Neutrophil (primary cell): ENCODE measurements at regions not wholly inside any gene's neighbourhood (a gene's known extent, or its start where the extent isn't known, plus 50 kb on each side); places are given as distances from the start of the nearest gene placed in this dataset.

Source experiments
- H3K27ac ChIP-seq: fragments of 200-600 bp; sonication (generic); 2 replicates; pipeline ENCODE4 v1.5.1; 2016; ENCODE audit warnings: mild to moderate bottlenecking, moderate library complexity
- H3K27me3 ChIP-seq: fragments of 200-600 bp; sonication (generic); 2 replicates; pipeline ENCODE4 v1.6.0; 2016; ENCODE audit warnings: mild to moderate bottlenecking
- H3K36me3 ChIP-seq: fragments of 200-600 bp; sonication (generic); 2 replicates; pipeline ENCODE4 v1.5.1; 2017
- H3K4me1 ChIP-seq, 2 experiments: fragments of 200-600 bp in 1 of 2; sonication (generic) in 1 of 2; 1 replicate in 1 of 2; 2 replicates in 1 of 2; pipeline versions ENCODE4 v1.5.1 to v1.6.1; 2013 to 2016; ENCODE audit warnings: low read depth in 1 of 2, low read length in 1 of 2, mild to moderate bottlenecking in 1 of 2, moderate library complexity in 1 of 2; ENCODE audit not compliant: control insufficient read depth in 1 of 2, insufficient read depth in 1 of 2
- H3K4me3 ChIP-seq, 2 experiments: fragments of 200-600 bp in 1 of 2; sonication (generic) in 1 of 2; 1 replicate in 1 of 2; 2 replicates in 1 of 2; pipeline ENCODE4 v1.5.1; 2013 to 2016; ENCODE audit warnings: low read depth in 1 of 2, low read length in 1 of 2, mild to moderate bottlenecking in 1 of 2, moderate library complexity in 1 of 2
- H3K9me3 ChIP-seq: fragments of 200-600 bp; sonication (generic); 2 replicates; pipeline ENCODE4 v1.5.1; 2016
- TF ChIP-seq, protein P1 (sequence below): fragments of 200-600 bp; sonication (generic); IDR thresholded peaks from 2 replicates; pipeline ENCODE4 v1.5.1; 2016; ENCODE audit warnings: antibody characterized with exemption

DNA sequence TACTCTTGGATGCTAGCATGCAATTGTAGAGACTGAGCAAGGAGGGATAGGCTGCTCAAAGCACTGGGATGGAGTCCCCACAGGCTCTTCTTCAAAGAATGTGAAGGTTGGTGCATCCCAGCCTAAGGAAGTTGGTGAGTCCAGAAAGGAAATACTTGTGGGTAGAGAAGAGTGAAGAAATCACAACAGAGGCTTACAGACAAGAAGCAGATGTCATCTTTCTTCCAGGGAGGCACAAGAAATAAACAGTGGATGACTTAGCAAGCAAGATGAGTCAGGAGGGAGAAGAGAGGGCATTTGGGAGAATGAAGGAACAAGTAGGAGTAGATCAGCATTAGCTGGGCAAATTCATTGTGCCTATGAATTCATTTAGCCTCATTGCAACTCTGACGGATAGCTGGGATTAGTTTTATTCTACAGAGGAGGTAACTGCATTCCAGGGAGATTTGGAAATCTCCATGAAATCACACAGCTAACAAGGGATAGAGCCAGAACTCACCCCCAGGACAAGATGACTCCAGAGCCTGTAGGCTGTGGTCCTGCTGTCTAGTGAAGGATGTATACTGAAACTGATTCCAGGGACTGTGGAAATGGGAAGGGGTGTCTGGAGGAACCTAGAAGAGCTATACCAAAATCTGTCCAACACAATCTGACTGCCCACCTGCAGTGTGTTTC lies 125.8 kb upstream of the SPTLC3 start:
- no peaks in the 10 kb centered on the region for H3K4me1 ChIP-seq
- H3K4me3 ChIP-seq: no peak overlapping the region
- H3K9me3 ChIP-seq: no peaks in the 10 kb centered on the region
- no peak overlapping the region for H3K27ac ChIP-seq
- no peaks in the 10 kb centered on the region for H3K27me3 ChIP-seq
- TF ChIP-seq, protein P1, sequence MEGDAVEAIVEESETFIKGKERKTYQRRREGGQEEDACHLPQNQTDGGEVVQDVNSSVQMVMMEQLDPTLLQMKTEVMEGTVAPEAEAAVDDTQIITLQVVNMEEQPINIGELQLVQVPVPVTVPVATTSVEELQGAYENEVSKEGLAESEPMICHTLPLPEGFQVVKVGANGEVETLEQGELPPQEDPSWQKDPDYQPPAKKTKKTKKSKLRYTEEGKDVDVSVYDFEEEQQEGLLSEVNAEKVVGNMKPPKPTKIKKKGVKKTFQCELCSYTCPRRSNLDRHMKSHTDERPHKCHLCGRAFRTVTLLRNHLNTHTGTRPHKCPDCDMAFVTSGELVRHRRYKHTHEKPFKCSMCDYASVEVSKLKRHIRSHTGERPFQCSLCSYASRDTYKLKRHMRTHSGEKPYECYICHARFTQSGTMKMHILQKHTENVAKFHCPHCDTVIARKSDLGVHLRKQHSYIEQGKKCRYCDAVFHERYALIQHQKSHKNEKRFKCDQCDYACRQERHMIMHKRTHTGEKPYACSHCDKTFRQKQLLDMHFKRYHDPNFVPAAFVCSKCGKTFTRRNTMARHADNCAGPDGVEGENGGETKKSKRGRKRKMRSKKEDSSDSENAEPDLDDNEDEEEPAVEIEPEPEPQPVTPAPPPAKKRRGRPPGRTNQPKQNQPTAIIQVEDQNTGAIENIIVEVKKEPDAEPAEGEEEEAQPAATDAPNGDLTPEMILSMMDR: no peak
- no peaks in the 10 kb centered on the region for H3K36me3 ChIP-seq

DNA sequence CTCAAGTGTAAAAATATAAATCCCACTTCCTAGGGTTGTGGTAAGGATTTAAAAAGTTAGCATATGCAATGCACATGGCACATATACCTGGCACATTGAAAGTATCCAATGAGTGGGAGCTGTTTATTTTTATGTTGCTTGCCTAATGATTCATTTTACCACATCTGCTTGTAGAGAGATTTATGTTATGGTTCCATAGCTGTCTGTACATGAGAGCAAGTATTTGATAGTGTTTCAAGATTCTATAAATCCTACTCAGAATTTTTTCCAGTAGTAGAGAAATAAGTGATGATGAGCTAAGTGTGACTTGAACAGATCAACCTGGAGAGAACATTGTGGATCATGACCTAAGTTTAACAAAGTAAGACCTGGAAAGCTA lies 125.3 kb upstream of the SPTLC3 start:
- TF ChIP-seq, protein P1: no peak

DNA sequence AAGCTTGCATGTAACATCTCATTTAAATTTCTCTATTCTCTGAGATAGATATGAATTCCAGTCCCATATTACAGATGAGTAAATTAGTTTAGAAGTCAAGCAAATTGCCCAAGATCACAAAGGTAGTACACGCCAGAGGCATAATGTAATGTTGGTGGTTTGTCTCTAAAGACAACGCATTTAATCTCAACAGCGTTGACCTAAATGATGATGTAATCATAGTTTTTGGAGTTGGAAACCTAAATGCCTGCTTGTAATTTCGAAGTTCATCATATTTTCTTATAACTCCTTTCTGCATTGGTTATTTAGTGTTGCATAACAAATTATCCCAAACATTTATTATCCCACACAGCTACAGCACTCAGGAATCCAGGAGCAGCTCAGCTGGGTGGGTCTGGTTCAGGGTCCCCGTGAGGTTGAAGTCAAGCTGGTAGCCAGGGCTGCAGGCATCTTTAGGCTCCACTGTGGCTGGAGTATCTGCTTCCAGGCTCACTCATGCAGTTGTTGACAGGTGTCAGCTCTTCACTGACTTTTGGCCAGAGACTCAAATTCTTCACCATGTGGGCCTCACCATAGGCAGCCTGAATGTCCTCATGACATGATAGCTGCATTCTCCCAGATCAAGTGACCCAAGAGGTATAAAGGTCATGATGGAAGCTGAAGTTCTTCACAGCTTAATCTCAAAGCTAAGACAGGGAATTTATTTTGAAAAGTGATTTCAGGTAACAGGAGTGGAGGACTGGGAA lies 122.0 kb upstream of the SPTLC3 start:
- TF ChIP-seq, protein P1: no peak
- Histone ChIP-seq H3K36me3 (no peaks in the 10 kb centered on the region), H3K4me1 (no peaks in the 10 kb centered on the region), H3K27me3 (no peaks in the 10 kb centered on the region), H3K27ac (no peak overlapping the region), H3K4me3 (no peak overlapping the region), H3K9me3 (no peaks in the 10 kb centered on the region)

More for the DNA sequence above, 125.3 kb upstream of the SPTLC3 start:
- Histone ChIP-seq H3K4me1 (no peaks in the 10 kb centered on the region), H3K36me3 (no peaks in the 10 kb centered on the region), H3K4me3 (no peak overlapping the region), H3K9me3 (no peaks in the 10 kb centered on the region), H3K27me3 (no peaks in the 10 kb centered on the region), H3K27ac (no peak overlapping the region)

DNA sequence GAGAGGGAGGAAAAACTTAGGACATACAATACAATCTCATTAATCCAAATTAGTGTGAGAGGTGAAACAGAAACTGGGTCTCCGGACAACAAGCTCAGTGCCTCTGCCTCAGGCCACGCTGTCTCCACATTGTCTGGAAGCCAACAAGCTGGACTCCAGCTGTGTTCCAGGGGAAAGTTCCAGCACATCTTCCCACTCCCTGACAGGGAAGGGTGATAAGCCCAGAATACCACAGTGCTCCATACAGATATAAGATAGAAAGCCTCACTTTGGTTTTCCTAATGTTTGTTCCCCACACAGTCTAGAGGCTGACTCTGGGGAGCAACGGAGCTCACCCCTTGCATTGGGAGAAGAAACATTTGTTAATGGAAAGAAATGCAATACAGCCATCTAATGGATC lies 117.1 kb upstream of the SPTLC3 start:
- Histone ChIP-seq H3K9me3 (no peaks in the 10 kb centered on the region), H3K4me3 (no peak overlapping the region), H3K4me1 (no peaks in the 10 kb centered on the region), H3K27me3 (no peaks in the 10 kb centered on the region), H3K36me3 (no peaks in the 10 kb centered on the region), H3K27ac (no peak overlapping the region)
- TF ChIP-seq, protein P1: no peak

DNA sequence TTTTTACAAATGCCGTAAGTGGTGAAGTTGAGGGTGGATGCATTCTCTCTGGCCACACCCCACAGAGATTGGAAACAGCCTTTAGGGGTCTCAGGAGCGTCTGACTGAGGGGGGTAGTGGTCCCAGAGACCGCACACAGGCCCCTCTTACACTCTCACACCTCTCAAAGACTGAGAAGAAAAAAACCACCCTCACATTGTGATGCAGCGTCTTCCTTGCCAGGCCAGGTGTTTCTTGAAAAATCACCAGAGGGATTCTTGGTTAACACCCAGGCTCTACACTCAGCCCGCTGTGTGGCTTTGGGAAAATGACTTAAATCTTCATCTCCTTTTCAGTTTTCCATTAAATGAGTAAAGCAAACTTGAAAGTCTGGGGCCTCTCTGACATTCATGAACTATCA lies 115.8 kb upstream of the SPTLC3 start:
- no peaks in the 10 kb centered on the region for H3K4me1 ChIP-seq
- no peak overlapping the region for H3K4me3 ChIP-seq
- no peaks in the 10 kb centered on the region for H3K9me3 ChIP-seq
- TF ChIP-seq, protein P1: no peak
- no peak overlapping the region for H3K27ac ChIP-seq
- no peaks in the 10 kb centered on the region for H3K36me3 ChIP-seq
- H3K27me3 ChIP-seq: no peaks in the 10 kb centered on the region
